ENCODE measurements at regions not wholly inside any gene's neighbourhood (a gene's known extent, or its start where the extent isn't known, plus 50 kb on each side); places are given as distances from the start of the nearest gene placed in this dataset.

- H3K27me3 Mint-ChIP-seq (ENCODE audit: insufficient read depth, unreplicated experiment) = peaks cover 15% of the 10 kb centered on the region
- no peak overlapping the region for H3K27ac Mint-ChIP-seq (ENCODE audit: low read depth, unreplicated experiment)
- TF ChIP-seq, protein P1, sequence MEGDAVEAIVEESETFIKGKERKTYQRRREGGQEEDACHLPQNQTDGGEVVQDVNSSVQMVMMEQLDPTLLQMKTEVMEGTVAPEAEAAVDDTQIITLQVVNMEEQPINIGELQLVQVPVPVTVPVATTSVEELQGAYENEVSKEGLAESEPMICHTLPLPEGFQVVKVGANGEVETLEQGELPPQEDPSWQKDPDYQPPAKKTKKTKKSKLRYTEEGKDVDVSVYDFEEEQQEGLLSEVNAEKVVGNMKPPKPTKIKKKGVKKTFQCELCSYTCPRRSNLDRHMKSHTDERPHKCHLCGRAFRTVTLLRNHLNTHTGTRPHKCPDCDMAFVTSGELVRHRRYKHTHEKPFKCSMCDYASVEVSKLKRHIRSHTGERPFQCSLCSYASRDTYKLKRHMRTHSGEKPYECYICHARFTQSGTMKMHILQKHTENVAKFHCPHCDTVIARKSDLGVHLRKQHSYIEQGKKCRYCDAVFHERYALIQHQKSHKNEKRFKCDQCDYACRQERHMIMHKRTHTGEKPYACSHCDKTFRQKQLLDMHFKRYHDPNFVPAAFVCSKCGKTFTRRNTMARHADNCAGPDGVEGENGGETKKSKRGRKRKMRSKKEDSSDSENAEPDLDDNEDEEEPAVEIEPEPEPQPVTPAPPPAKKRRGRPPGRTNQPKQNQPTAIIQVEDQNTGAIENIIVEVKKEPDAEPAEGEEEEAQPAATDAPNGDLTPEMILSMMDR (IDR thresholded peaks at IDR 0.05; ENCODE audit: unreplicated experiment) = no peak
- ChIA-PET POLR2A (no interaction called here), CTCF (no interaction called here)
- no peaks in the 10 kb centered on the region for H3K9me3 Mint-ChIP-seq (ENCODE audit: unreplicated experiment)
- no peaks in the 10 kb centered on the region for H3K36me3 Mint-ChIP-seq (ENCODE audit: insufficient read depth, unreplicated experiment)
- H3K4me3 Mint-ChIP-seq (ENCODE audit: unreplicated experiment) = no peak overlapping the region
- DNase-seq (ENCODE audit: unreplicated experiment) = no peak
- BruUV-seq (replicated peaks) = no TSS peak
- H3K4me1 Mint-ChIP-seq (ENCODE audit: insufficient read depth, unreplicated experiment) = peaks cover 19% of the 10 kb centered on the region
- intact Hi-C loops (cut with micrococcal nuclease) = no loop called here
Measured at GRCh38 chr11:15668718-15669117, 554.0 kb downstream of the INSC start.

DNA sequence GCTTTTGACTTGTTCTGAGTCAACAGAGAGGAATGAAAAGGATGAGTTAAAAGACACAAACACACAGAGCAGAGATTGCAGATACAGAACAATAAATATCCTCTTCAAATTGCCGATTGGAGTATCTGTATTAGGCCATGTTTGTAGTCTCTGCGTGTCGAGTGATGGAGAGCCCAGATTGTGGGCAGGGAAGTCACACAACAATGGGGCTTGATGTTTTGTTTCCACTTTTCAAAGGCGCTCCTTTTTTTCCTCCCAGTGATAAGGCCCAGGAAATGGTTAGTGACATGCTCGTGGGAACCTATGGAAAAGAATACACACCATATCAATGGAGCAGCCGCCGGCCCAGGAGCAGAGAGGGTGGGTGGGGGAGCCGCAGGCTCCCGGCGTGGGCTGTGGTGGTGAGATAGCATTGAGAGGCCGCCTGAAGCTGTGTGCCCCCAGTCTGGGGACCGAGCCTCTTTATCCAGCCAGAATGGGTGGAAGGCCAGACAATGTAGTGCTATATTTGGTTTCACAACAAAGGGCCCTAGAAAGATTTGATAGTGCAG, 555.9 kb downstream of the INSC start:
- H3K4me1 Mint-ChIP-seq (ENCODE audit: insufficient read depth, unreplicated experiment) = peaks cover 2% of the 10 kb centered on the region
- ChIA-PET POLR2A (no interaction called here), CTCF (interaction anchor here (1.1 kb wide), 1 partner anchor 945 kb away, joined by 3 read pairs; no protein-coding TSS in a partner anchor)
- H3K27ac Mint-ChIP-seq (ENCODE audit: low read depth, unreplicated experiment) = no peak overlapping the region
- DNase-seq (ENCODE audit: unreplicated experiment) = no peak
- H3K4me3 Mint-ChIP-seq (ENCODE audit: unreplicated experiment) = no peak overlapping the region
- TF ChIP-seq, protein P1 (IDR thresholded peaks at IDR 0.05; ENCODE audit: unreplicated experiment) = no peak
- no peaks in the 10 kb centered on the region for H3K9me3 Mint-ChIP-seq (ENCODE audit: unreplicated experiment)
- no peaks in the 10 kb centered on the region for H3K36me3 Mint-ChIP-seq (ENCODE audit: insufficient read depth, unreplicated experiment)
- intact Hi-C loops (cut with micrococcal nuclease) = no loop called here
- H3K27me3 Mint-ChIP-seq (ENCODE audit: insufficient read depth, unreplicated experiment) = peaks cover 15% of the 10 kb centered on the region
- BruUV-seq (replicated peaks) = no TSS peak

DNA sequence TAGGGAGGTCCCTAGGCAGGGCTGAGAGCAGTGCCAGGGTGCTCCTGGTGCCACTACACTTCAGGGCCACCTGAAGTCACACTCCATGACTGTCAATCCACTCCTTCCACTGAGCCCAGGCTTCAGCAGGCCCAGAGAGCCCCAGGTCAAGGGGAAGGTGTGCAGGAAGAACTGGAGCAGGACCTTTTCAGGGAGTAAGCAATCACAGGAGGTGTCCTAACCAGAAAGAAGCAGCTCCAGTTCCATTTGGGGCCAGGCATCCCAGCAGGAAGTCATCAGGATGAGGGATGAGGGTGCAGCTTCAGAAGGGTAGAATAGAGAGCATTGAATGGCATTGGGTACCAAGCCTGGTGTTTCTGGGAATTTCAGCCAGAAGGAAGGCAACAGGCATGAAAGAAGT, 556.5 kb downstream of the INSC start:
- H3K9me3 Mint-ChIP-seq (ENCODE audit: unreplicated experiment) = no peaks in the 10 kb centered on the region
- H3K27me3 Mint-ChIP-seq (ENCODE audit: insufficient read depth, unreplicated experiment) = peaks cover 15% of the 10 kb centered on the region
- H3K27ac Mint-ChIP-seq (ENCODE audit: low read depth, unreplicated experiment) = no peak overlapping the region
- H3K36me3 Mint-ChIP-seq (ENCODE audit: insufficient read depth, unreplicated experiment) = no peaks in the 10 kb centered on the region
- no peak overlapping the region for H3K4me3 Mint-ChIP-seq (ENCODE audit: unreplicated experiment)
- no peaks in the 10 kb centered on the region for H3K4me1 Mint-ChIP-seq (ENCODE audit: insufficient read depth, unreplicated experiment)
- no peak for DNase-seq (ENCODE audit: unreplicated experiment)
- BruUV-seq (replicated peaks) = no TSS peak
- POLR2A ChIA-PET = no interaction called here
- TF ChIP-seq, protein P1 (IDR thresholded peaks at IDR 0.05; ENCODE audit: unreplicated experiment) = no peak
- intact Hi-C loops (cut with micrococcal nuclease) = no loop called here
- CTCF ChIA-PET = interaction anchor here (1.1 kb wide), 1 partner anchor 944 kb away, joined by 3 read pairs; no protein-coding TSS in a partner anchor

- no peaks in the 10 kb centered on the region for H3K9me3 Mint-ChIP-seq (ENCODE audit: unreplicated experiment)
- H3K4me1 Mint-ChIP-seq (ENCODE audit: insufficient read depth, unreplicated experiment) = no peaks in the 10 kb centered on the region
- H3K27me3 Mint-ChIP-seq (ENCODE audit: insufficient read depth, unreplicated experiment) = peaks cover 20% of the 10 kb centered on the region
- no peak overlapping the region for H3K27ac Mint-ChIP-seq (ENCODE audit: low read depth, unreplicated experiment)
- DNase-seq (ENCODE audit: unreplicated experiment) = no peak
- ChIA-PET POLR2A (interaction anchor here (1.0 kb wide), 1 partner anchor 9 kb away, joined by 3 read pairs; no protein-coding TSS in a partner anchor), CTCF (interaction anchor here (1.4 kb wide), 1 partner anchor 941 kb away, joined by 3 read pairs; no protein-coding TSS in a partner anchor)
- intact Hi-C loops (cut with micrococcal nuclease) = no loop called here
- H3K4me3 Mint-ChIP-seq (ENCODE audit: unreplicated experiment) = no peak overlapping the region
- H3K36me3 Mint-ChIP-seq (ENCODE audit: insufficient read depth, unreplicated experiment) = no peaks in the 10 kb centered on the region
- TF ChIP-seq, protein P1 (IDR thresholded peaks at IDR 0.05; ENCODE audit: unreplicated experiment) = no peak
- no TSS peak for BruUV-seq (replicated peaks)
Measured at GRCh38 chr11:15672825-15673224, 558.1 kb downstream of the INSC start.
